ENCODE measurements at regions not wholly inside any gene's neighbourhood (a gene's known extent, or its start where the extent isn't known, plus 50 kb on each side); places are given as distances from the start of the nearest gene placed in this dataset.

- TF ChIP-seq POLR2A (IDR thresholded peaks at IDR 0.05) (no peak), EP300 (IDR thresholded peaks at IDR 0.05) (no peak), CTCF (IDR thresholded peaks at IDR 0.05) (no peak)
Observed at GRCh38 chr2:145078923-145079322, 559.0 kb upstream of the ZEB2 start.
